ENCODE measurements at regions not wholly inside any gene's neighbourhood (a gene's known extent, or its start where the extent isn't known, plus 50 kb on each side); places are given as distances from the start of the nearest gene placed in this dataset.

DNA sequence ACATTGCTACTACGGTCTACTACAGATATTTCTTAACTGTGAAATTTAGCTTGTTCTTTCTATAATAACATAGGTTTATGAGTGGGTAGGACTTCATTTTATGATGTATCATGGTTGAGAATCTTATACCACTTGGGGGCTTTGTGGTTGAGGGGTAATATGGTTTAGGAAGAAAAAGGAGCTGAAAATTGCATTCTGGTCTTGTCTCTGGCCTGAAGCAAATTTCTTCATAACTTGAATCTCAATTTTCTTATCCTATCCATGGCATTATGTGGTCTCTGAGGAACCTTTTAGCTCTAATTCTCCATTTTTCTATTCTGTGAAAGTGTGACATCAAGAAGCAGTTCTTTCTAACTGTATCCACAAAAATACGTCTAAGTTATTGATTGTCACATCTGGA is 341.0 kb downstream of the SOX2 start:
- Histone ChIP-seq H2BK15ac (ENCODE audit: low read depth, poor library complexity, severe bottlenecking) (no peak overlapping the region), H4K8ac (ENCODE audit: low read length) (no peak overlapping the region), H3K14ac (ENCODE audit: low read length in 2 of 2) (no peak overlapping the region), H4K91ac (ENCODE audit: low read length) (no peak overlapping the region), H2BK120ac (ENCODE audit: low read depth, low read length) (no peak overlapping the region), H2AFZ (ENCODE audit: low read depth, low read length) (no peak overlapping the region), H3K79me1 (replicated peaks; ENCODE audit: low read length, poor library complexity, severe bottlenecking) (no peaks in the 10 kb centered on the region), H3K27ac (ENCODE audit: low read length, poor library complexity, severe bottlenecking) (no peak overlapping the region), H3K4ac (ENCODE audit: low read depth in 1 of 2, low read length in 2 of 2) (no peak overlapping the region), H3K9ac (ENCODE audit: low read length) (no peak overlapping the region), H2AK5ac (ENCODE audit: low read length, severe bottlenecking) (no peak overlapping the region), H3K23ac (ENCODE audit: low read length in 2 of 2) (no peak overlapping the region), H3K36me3 (ENCODE audit: control insufficient read depth in 1 of 2, insufficient read depth in 2 of 2, low read depth in 1 of 2, low read length in 2 of 2) (no peaks in the 10 kb centered on the region), H3K4me1 (ENCODE audit: control insufficient read depth, insufficient read depth, low read depth, low read length) (no peaks in the 10 kb centered on the region), H3K27me3 (ENCODE audit: control insufficient read depth in 1 of 2, insufficient read depth in 1 of 2, low read length in 2 of 2) (no peaks in the 10 kb centered on the region), H2BK5ac (ENCODE audit: low read depth, low read length, poor library complexity, severe bottlenecking) (no peak overlapping the region), H3K18ac (ENCODE audit: low read depth in 1 of 2, low read length in 2 of 2) (no peak overlapping the region), H3K4me3 (ENCODE audit: insufficient read depth in 1 of 2, low read depth in 1 of 2, low read length in 2 of 2) (no peak overlapping the region), H3K9me3 (ENCODE audit: control insufficient read depth, low read length) (no peaks in the 10 kb centered on the region), H2BK12ac (ENCODE audit: low read length in 2 of 2) (no peak overlapping the region), H3K4me2 (ENCODE audit: low read length, poor library complexity, severe bottlenecking) (no peak overlapping the region)
- DNase-seq: no peak
- WGBS: no CpG with 5 or more reads among the region's 2 CpGs

DNA sequence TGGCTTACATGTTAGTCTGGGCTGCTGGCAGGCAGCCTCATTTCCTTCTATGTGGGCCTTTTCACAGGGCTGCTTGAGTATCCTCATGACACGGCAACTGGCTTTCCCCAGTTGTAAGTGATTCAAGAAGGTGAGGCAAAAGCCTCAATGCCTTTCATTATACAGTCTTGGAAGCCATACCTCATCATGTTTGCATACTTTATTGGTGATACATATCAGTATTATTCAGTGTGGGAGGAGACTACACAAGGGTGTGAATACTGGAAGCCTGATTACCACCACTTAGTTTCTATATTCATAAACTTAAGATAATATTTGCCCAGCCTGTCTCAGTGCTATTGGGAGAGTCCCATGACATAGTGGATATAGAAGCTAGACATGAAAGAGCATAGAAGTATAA is 346.8 kb downstream of the SOX2 start:
- H3K18ac ChIP-seq (ENCODE audit: low read depth in 1 of 2, low read length in 2 of 2): no peak overlapping the region

GRCh38 chr3:182063742-182064141 is 352.0 kb downstream of the SOX2 start:
- no peak overlapping the region for H4K8ac ChIP-seq (ENCODE audit: low read length)
- no peak for DNase-seq
- H3K23ac ChIP-seq (ENCODE audit: low read length in 2 of 2): no peak overlapping the region
- H3K18ac ChIP-seq (ENCODE audit: low read depth in 1 of 2, low read length in 2 of 2): no peak overlapping the region
- H3K36me3 ChIP-seq (ENCODE audit: control insufficient read depth in 1 of 2, insufficient read depth in 2 of 2, low read depth in 1 of 2, low read length in 2 of 2): no peaks in the 10 kb centered on the region
- no peaks in the 10 kb centered on the region for H3K9me3 ChIP-seq (ENCODE audit: control insufficient read depth, low read length)
- no peaks in the 10 kb centered on the region for H3K79me1 ChIP-seq (replicated peaks; ENCODE audit: low read length, poor library complexity, severe bottlenecking)
- H3K4me1 ChIP-seq (ENCODE audit: control insufficient read depth, insufficient read depth, low read depth, low read length): no peaks in the 10 kb centered on the region
- no peak overlapping the region for H3K27ac ChIP-seq (ENCODE audit: low read length, poor library complexity, severe bottlenecking)
- H3K14ac ChIP-seq (ENCODE audit: low read length in 2 of 2): no peak overlapping the region
- no peak overlapping the region for H2BK12ac ChIP-seq (ENCODE audit: low read length in 2 of 2)
- no peak overlapping the region for H2AFZ ChIP-seq (ENCODE audit: low read depth, low read length)
- H3K9ac ChIP-seq (ENCODE audit: low read length): no peak overlapping the region
- no peak overlapping the region for H2BK15ac ChIP-seq (ENCODE audit: low read depth, poor library complexity, severe bottlenecking)
- no peak overlapping the region for H3K4me2 ChIP-seq (ENCODE audit: low read length, poor library complexity, severe bottlenecking)
- no peak overlapping the region for H2BK5ac ChIP-seq (ENCODE audit: low read depth, low read length, poor library complexity, severe bottlenecking)
- no peaks in the 10 kb centered on the region for H3K27me3 ChIP-seq (ENCODE audit: control insufficient read depth in 1 of 2, insufficient read depth in 1 of 2, low read length in 2 of 2)
- no peak overlapping the region for H4K91ac ChIP-seq (ENCODE audit: low read length)
- WGBS: 0% methylated on average over 1 of the region's 1 CpG
- no peak overlapping the region for H3K4ac ChIP-seq (ENCODE audit: low read depth in 1 of 2, low read length in 2 of 2)
- no peak overlapping the region for H2AK5ac ChIP-seq (ENCODE audit: low read length, severe bottlenecking)
- no peak overlapping the region for H2BK120ac ChIP-seq (ENCODE audit: low read depth, low read length)
- H3K4me3 ChIP-seq (ENCODE audit: insufficient read depth in 1 of 2, low read depth in 1 of 2, low read length in 2 of 2): no peak overlapping the region

More for the DNA sequence above, 346.8 kb downstream of the SOX2 start:
- no peak overlapping the region for H2BK12ac ChIP-seq (ENCODE audit: low read length in 2 of 2)
- no peak overlapping the region for H3K14ac ChIP-seq (ENCODE audit: low read length in 2 of 2)
- H3K36me3 ChIP-seq (ENCODE audit: control insufficient read depth in 1 of 2, insufficient read depth in 2 of 2, low read depth in 1 of 2, low read length in 2 of 2): no peaks in the 10 kb centered on the region
- no peaks in the 10 kb centered on the region for H3K79me1 ChIP-seq (replicated peaks; ENCODE audit: low read length, poor library complexity, severe bottlenecking)
- H2AK5ac ChIP-seq (ENCODE audit: low read length, severe bottlenecking): no peak overlapping the region
- DNase-seq: no peak
- H3K4me2 ChIP-seq (ENCODE audit: low read length, poor library complexity, severe bottlenecking): no peak overlapping the region
- no peak overlapping the region for H4K8ac ChIP-seq (ENCODE audit: low read length)
- no peak overlapping the region for H2BK120ac ChIP-seq (ENCODE audit: low read depth, low read length)
- WGBS: no CpG with 5 or more reads among the region's 1 CpG
- H3K4me1 ChIP-seq (ENCODE audit: control insufficient read depth, insufficient read depth, low read depth, low read length): no peaks in the 10 kb centered on the region
- H4K91ac ChIP-seq (ENCODE audit: low read length): no peak overlapping the region
- no peaks in the 10 kb centered on the region for H3K9me3 ChIP-seq (ENCODE audit: control insufficient read depth, low read length)
- H3K27me3 ChIP-seq (ENCODE audit: control insufficient read depth in 1 of 2, insufficient read depth in 1 of 2, low read length in 2 of 2): no peaks in the 10 kb centered on the region
- H2BK15ac ChIP-seq (ENCODE audit: low read depth, poor library complexity, severe bottlenecking): no peak overlapping the region
- H2BK5ac ChIP-seq (ENCODE audit: low read depth, low read length, poor library complexity, severe bottlenecking): no peak overlapping the region
- H3K23ac ChIP-seq (ENCODE audit: low read length in 2 of 2): no peak overlapping the region
- no peak overlapping the region for H3K4me3 ChIP-seq (ENCODE audit: insufficient read depth in 1 of 2, low read depth in 1 of 2, low read length in 2 of 2)
- no peak overlapping the region for H3K27ac ChIP-seq (ENCODE audit: low read length, poor library complexity, severe bottlenecking)
- no peak overlapping the region for H2AFZ ChIP-seq (ENCODE audit: low read depth, low read length)
- H3K4ac ChIP-seq (ENCODE audit: low read depth in 1 of 2, low read length in 2 of 2): no peak overlapping the region
- H3K9ac ChIP-seq (ENCODE audit: low read length): no peak overlapping the region

GRCh38 chr3:182067423-182067822 is 355.7 kb downstream of the SOX2 start:
- WGBS: 61% methylated on average over 4 of the region's 4 CpGs
- Histone ChIP-seq H3K27ac (ENCODE audit: low read length, poor library complexity, severe bottlenecking) (no peak overlapping the region), H3K36me3 (ENCODE audit: control insufficient read depth in 1 of 2, insufficient read depth in 2 of 2, low read depth in 1 of 2, low read length in 2 of 2) (no peaks in the 10 kb centered on the region), H3K23ac (ENCODE audit: low read length in 2 of 2) (no peak overlapping the region), H3K4me1 (ENCODE audit: control insufficient read depth, insufficient read depth, low read depth, low read length) (no peaks in the 10 kb centered on the region), H4K91ac (ENCODE audit: low read length) (no peak overlapping the region), H2BK15ac (ENCODE audit: low read depth, poor library complexity, severe bottlenecking) (no peak overlapping the region), H3K4ac (ENCODE audit: low read depth in 1 of 2, low read length in 2 of 2) (no peak overlapping the region), H3K4me3 (ENCODE audit: insufficient read depth in 1 of 2, low read depth in 1 of 2, low read length in 2 of 2) (no peak overlapping the region), H4K8ac (ENCODE audit: low read length) (no peak overlapping the region), H2AFZ (ENCODE audit: low read depth, low read length) (no peak overlapping the region), H3K9ac (ENCODE audit: low read length) (no peak overlapping the region), H3K9me3 (ENCODE audit: control insufficient read depth, low read length) (no peaks in the 10 kb centered on the region), H3K79me1 (replicated peaks; ENCODE audit: low read length, poor library complexity, severe bottlenecking) (no peaks in the 10 kb centered on the region), H3K27me3 (ENCODE audit: control insufficient read depth in 1 of 2, insufficient read depth in 1 of 2, low read length in 2 of 2) (no peaks in the 10 kb centered on the region), H3K4me2 (ENCODE audit: low read length, poor library complexity, severe bottlenecking) (no peak overlapping the region), H3K18ac (ENCODE audit: low read depth in 1 of 2, low read length in 2 of 2) (no peak overlapping the region), H2BK12ac (ENCODE audit: low read length in 2 of 2) (no peak overlapping the region), H2BK120ac (ENCODE audit: low read depth, low read length) (no peak overlapping the region), H3K14ac (ENCODE audit: low read length in 2 of 2) (no peak overlapping the region), H2AK5ac (ENCODE audit: low read length, severe bottlenecking) (no peak overlapping the region), H2BK5ac (ENCODE audit: low read depth, low read length, poor library complexity, severe bottlenecking) (no peak overlapping the region)
- no peak for DNase-seq
